ENCODE measurements at regions not wholly inside any gene's neighbourhood (a gene's known extent, or its start where the extent isn't known, plus 50 kb on each side); places are given as distances from the start of the nearest gene placed in this dataset.
"Not testable (repeated sequence)": the region's sequence is repeated elsewhere in the genome, so short reads cannot be mapped to it uniquely, and the experiment has no call there.

GRCh38 chr9:104323967-104324694 is 179.9 kb upstream of the OR13F1 start:
- H3K4me3 ChIP-seq; H3K4me1 ChIP-seq; DNase-seq (ENCODE audit: low spot score in 2 of 2); H3K9me3 ChIP-seq; H3K36me3 ChIP-seq (replicated peaks); in situ Hi-C loops (cut with MboI; ENCODE audit: low sequenced_read_pairs); H3K27me3 ChIP-seq (ENCODE audit: low read depth): not testable (repeated sequence)

GRCh38 chr9:104326912-104327311 is 177.2 kb upstream of the OR13F1 start:
- H3K27me3 ChIP-seq (ENCODE audit: low read depth): no peaks in the 10 kb centered on the region
- no peaks in the 10 kb centered on the region for H3K4me1 ChIP-seq
- in situ Hi-C loops (cut with MboI; ENCODE audit: low sequenced_read_pairs): no loop called here
- H3K4me3 ChIP-seq: no peak overlapping the region
- no peaks in the 10 kb centered on the region for H3K36me3 ChIP-seq (replicated peaks)
- DNase-seq (ENCODE audit: low spot score in 2 of 2): no peak
- no peaks in the 10 kb centered on the region for H3K9me3 ChIP-seq

- no peaks in the 10 kb centered on the region for H3K27me3 ChIP-seq (ENCODE audit: low read depth)
- H3K36me3 ChIP-seq (replicated peaks): no peaks in the 10 kb centered on the region
- peaks cover under 1% of the 10 kb centered on the region; the same call in 1 of the 2 replicates for H3K9me3 ChIP-seq
- no peak for DNase-seq (ENCODE audit: low spot score in 2 of 2)
- no peaks in the 10 kb centered on the region; the same call in 1 of the 2 replicates for H3K4me1 ChIP-seq
- in situ Hi-C loops (cut with MboI; ENCODE audit: low sequenced_read_pairs): no loop called here
- no peak overlapping the region for H3K4me3 ChIP-seq
These were observed 174.8 kb upstream of the OR13F1 start for GRCh38 chr9:104329245-104329644.

GRCh38 chr9:104330841-104331240 is 173.2 kb upstream of the OR13F1 start:
- Histone ChIP-seq H3K36me3 (replicated peaks) (no peaks in the 10 kb centered on the region), H3K27me3 (ENCODE audit: low read depth) (no peaks in the 10 kb centered on the region), H3K9me3 (peaks cover 2% of the 10 kb centered on the region; the same call in 1 of the 2 replicates), H3K4me3 (no peak overlapping the region), H3K4me1 (no peaks in the 10 kb centered on the region; the same call in 1 of the 2 replicates)
- DNase-seq (ENCODE audit: low spot score in 2 of 2): no peak
- in situ Hi-C loops (cut with MboI; ENCODE audit: low sequenced_read_pairs): no loop called here

- Histone ChIP-seq H3K4me3 (no peak overlapping the region), H3K36me3 (replicated peaks) (no peaks in the 10 kb centered on the region), H3K9me3 (peaks cover 2% of the 10 kb centered on the region; the same call in 1 of the 2 replicates), H3K27me3 (ENCODE audit: low read depth) (no peaks in the 10 kb centered on the region), H3K4me1 (no peaks in the 10 kb centered on the region; the same call in 1 of the 2 replicates)
- DNase-seq (ENCODE audit: low spot score in 2 of 2): no peak
- in situ Hi-C loops (cut with MboI; ENCODE audit: low sequenced_read_pairs): no loop called here
These were observed 169.5 kb upstream of the OR13F1 start for GRCh38 chr9:104334549-104334948.

GRCh38 chr9:104339692-104340091 is 164.4 kb upstream of the OR13F1 start:
- in situ Hi-C loops (cut with MboI; ENCODE audit: low sequenced_read_pairs): no loop called here
- H3K4me3 ChIP-seq: no peak overlapping the region
- H3K27me3 ChIP-seq (ENCODE audit: low read depth): no peaks in the 10 kb centered on the region
- no peak for DNase-seq (ENCODE audit: low spot score in 2 of 2)
- no peaks in the 10 kb centered on the region for H3K36me3 ChIP-seq (replicated peaks)
- H3K4me1 ChIP-seq: no peaks in the 10 kb centered on the region; the same call in 1 of the 2 replicates
- H3K9me3 ChIP-seq: no peaks in the 10 kb centered on the region; the same call in 1 of the 2 replicates

- no peak for DNase-seq (ENCODE audit: low spot score in 2 of 2)
- H3K9me3 ChIP-seq: no peaks in the 10 kb centered on the region
- in situ Hi-C loops (cut with MboI; ENCODE audit: low sequenced_read_pairs): no loop called here
- no peaks in the 10 kb centered on the region for H3K36me3 ChIP-seq (replicated peaks)
- no peaks in the 10 kb centered on the region for H3K27me3 ChIP-seq (ENCODE audit: low read depth)
- H3K4me1 ChIP-seq: no peaks in the 10 kb centered on the region; the same call in 1 of the 2 replicates
- no peak overlapping the region for H3K4me3 ChIP-seq
These were observed 161.5 kb upstream of the OR13F1 start for GRCh38 chr9:104342552-104342951.

- H3K4me3 ChIP-seq: no peak overlapping the region
- H3K9me3 ChIP-seq: no peaks in the 10 kb centered on the region
- H3K27me3 ChIP-seq (ENCODE audit: low read depth): no peaks in the 10 kb centered on the region
- in situ Hi-C loops (cut with MboI; ENCODE audit: low sequenced_read_pairs): no loop called here
- H3K36me3 ChIP-seq (replicated peaks): no peaks in the 10 kb centered on the region
- H3K4me1 ChIP-seq: no peaks in the 10 kb centered on the region
- no peak for DNase-seq (ENCODE audit: low spot score in 2 of 2)
These were observed 159.0 kb upstream of the OR13F1 start for GRCh38 chr9:104345061-104345460.

GRCh38 chr9:104350541-104350940 is 153.5 kb upstream of the OR13F1 start:
- no peak overlapping the region for H3K4me3 ChIP-seq

GRCh38 chr9:104351726-104352125 is 152.3 kb upstream of the OR13F1 start:
- H3K4me3 ChIP-seq: no peak overlapping the region
- H3K27me3 ChIP-seq (ENCODE audit: low read depth): no peaks in the 10 kb centered on the region
- H3K36me3 ChIP-seq (replicated peaks): no peaks in the 10 kb centered on the region
- H3K9me3 ChIP-seq: no peaks in the 10 kb centered on the region
- no peak for DNase-seq (ENCODE audit: low spot score in 2 of 2)
- in situ Hi-C loops (cut with MboI; ENCODE audit: low sequenced_read_pairs): no loop called here
- H3K4me1 ChIP-seq: no peaks in the 10 kb centered on the region

More at GRCh38 chr9:104350541-104350940, 153.5 kb upstream of the OR13F1 start:
- in situ Hi-C loops (cut with MboI; ENCODE audit: low sequenced_read_pairs): no loop called here
- no peaks in the 10 kb centered on the region for H3K9me3 ChIP-seq
- DNase-seq (ENCODE audit: low spot score in 2 of 2): no peak
- H3K27me3 ChIP-seq (ENCODE audit: low read depth): no peaks in the 10 kb centered on the region
- no peaks in the 10 kb centered on the region for H3K36me3 ChIP-seq (replicated peaks)
- no peaks in the 10 kb centered on the region for H3K4me1 ChIP-seq

GRCh38 chr9:104361207-104361606 is 142.9 kb upstream of the OR13F1 start:
- Histone ChIP-seq H3K4me1 (peaks cover 3% of the 10 kb centered on the region), H3K9me3 (no peaks in the 10 kb centered on the region), H3K36me3 (replicated peaks) (no peaks in the 10 kb centered on the region), H3K4me3 (no peak overlapping the region), H3K27me3 (ENCODE audit: low read depth) (no peaks in the 10 kb centered on the region)
- DNase-seq (ENCODE audit: low spot score in 2 of 2): no peak
- in situ Hi-C loops (cut with MboI; ENCODE audit: low sequenced_read_pairs): no loop called here

GRCh38 chr9:104362912-104363472 is 141.1 kb upstream of the OR13F1 start:
- Histone ChIP-seq H3K4me1 (peaks cover 21% of the 10 kb centered on the region), H3K9me3 (no peaks in the 10 kb centered on the region), H3K36me3 (replicated peaks) (no peaks in the 10 kb centered on the region), H3K27me3 (ENCODE audit: low read depth) (no peaks in the 10 kb centered on the region), H3K4me3 (no peak overlapping the region)
- in situ Hi-C loops (cut with MboI; ENCODE audit: low sequenced_read_pairs): no loop called here
- DNase-seq (ENCODE audit: low spot score in 2 of 2): no peak

GRCh38 chr9:104367507-104367906 is 136.6 kb upstream of the OR13F1 start:
- in situ Hi-C loops (cut with MboI; ENCODE audit: low sequenced_read_pairs): no loop called here
- no peaks in the 10 kb centered on the region for H3K36me3 ChIP-seq (replicated peaks)
- 0 out of 2 replicates have a peak, but pooled peaks cover 4% of the 10 kb centered on the region for H3K9me3 ChIP-seq
- H3K27me3 ChIP-seq (ENCODE audit: low read depth): no peaks in the 10 kb centered on the region
- peaks cover 27% of the 10 kb centered on the region for H3K4me1 ChIP-seq
- DNase-seq (ENCODE audit: low spot score in 2 of 2): peak in 1 of 2 experiments; percentile 49
- H3K4me3 ChIP-seq: no peak overlapping the region

- peaks cover 27% of the 10 kb centered on the region for H3K4me1 ChIP-seq
- H3K4me3 ChIP-seq; H3K27me3 ChIP-seq (ENCODE audit: low read depth); DNase-seq (ENCODE audit: low spot score in 2 of 2); H3K9me3 ChIP-seq; H3K36me3 ChIP-seq (replicated peaks); in situ Hi-C loops (cut with MboI; ENCODE audit: low sequenced_read_pairs): not testable (repeated sequence)
These were observed 135.7 kb upstream of the OR13F1 start for GRCh38 chr9:104368318-104368717.
